ENCODE measurements at regions not wholly inside any gene's neighbourhood (a gene's known extent, or its start where the extent isn't known, plus 50 kb on each side); places are given as distances from the start of the nearest gene placed in this dataset.
A peak's percentile ranks its signal among the peaks of the same experiment; 100 is the strongest.

GRCh38 chr12:111024205-111024801 lies 103.9 kb upstream of the MYL2 start:
- TF ChIP-seq EZH2 (IDR thresholded peaks at IDR 0.05; ENCODE audit: borderline replicate concordance, insufficient read depth, low read depth, low read length, poor library complexity, severe bottlenecking) (no peak), CTCF (IDR thresholded peaks at IDR 0.05) (peak; percentile 53)
